B cell (primary cell): ENCODE measurements at regions not wholly inside any gene's neighbourhood (a gene's known extent, or its start where the extent isn't known, plus 50 kb on each side); places are given as distances from the start of the nearest gene placed in this dataset.
A peak's percentile ranks its signal among the peaks of the same experiment; 100 is the strongest.

ENCODE experiments used
- ATAC-seq: fragments of 200-7000 bp; cut with Tn5 transposase; one replicate; pipeline ENCODE4 v1.10.0; 2021; ENCODE audit warnings: low read depth, mild to moderate bottlenecking, moderate number of reproducible peaks, moderate library complexity
- CTCF ChIA-PET: fragments of 350-600 bp; sonication (Branson Sonifier 250); formaldehyde crosslinking; loops from one replicate; lab custom pipeline; 2021; ENCODE audit warnings: antibody characterized with exemption, inconsistent platforms; lab: Charles Lee
- POLR2A ChIA-PET: fragments of 350-600 bp; sonication (Branson Sonifier 250); formaldehyde crosslinking; loops from one replicate; lab custom pipeline; 2021; ENCODE audit warnings: antibody characterized with exemption; lab: Charles Lee
- DNase-seq: peaks from one replicate; pipeline ENCODE4 v3.0.0; 2013
- H2AFZ ChIP-seq: 2 replicates; pipeline ENCODE4 v1.6.1; 2012; ENCODE audit warnings: mild to moderate bottlenecking, low read depth, low read length; ENCODE audit not compliant: insufficient read depth, poor library complexity, severe bottlenecking
- H3K27ac ChIP-seq, 2 donors: 1 replicate in 1 of 2; 2 replicates in 1 of 2; pipeline ENCODE4 v1.5.1; 2012 to 2013; ENCODE audit warnings: low read length in 2 of 2, mild to moderate bottlenecking in 2 of 2, moderate library complexity in 1 of 2
- H3K27me3 ChIP-seq, 4 experiments: fragments of 200-600 bp in 1 of 4; sonication (generic) in 1 of 4; replicated peaks in 1 of 4; 1 replicate in 2 of 4; 2 replicates in 2 of 4; pipeline versions ENCODE4 v1.6.1 to v1.7.0; 2013 to 2016; ENCODE audit warnings: low read length in 3 of 4, mild to moderate bottlenecking in 2 of 4, mixed read lengths in 1 of 4, moderate library complexity in 1 of 4; ENCODE audit not compliant: insufficient read depth in 4 of 4, control insufficient read depth in 3 of 4; ENCODE audit errors: control extremely low read depth in 1 of 4
- H3K36me3 ChIP-seq, 2 experiments: replicated peaks in 1 of 2; 1 replicate in 1 of 2; 2 replicates in 1 of 2; pipeline versions ENCODE4 v1.6.1 to v1.7.1; 2013; ENCODE audit warnings: low read length in 1 of 2; ENCODE audit not compliant: insufficient read depth in 2 of 2, control insufficient read depth in 1 of 2; ENCODE audit errors: control extremely low read depth in 1 of 2, extremely low read depth in 1 of 2
- H3K4me1 ChIP-seq, 2 donors: fragments of 200-600 bp in 1 of 2; sonication (generic) in 1 of 2; 1 replicate in 1 of 2; 2 replicates in 1 of 2; pipeline versions ENCODE4 v1.5.1 to v1.6.1; 2013 to 2017; ENCODE audit warnings: low read length in 2 of 2; ENCODE audit not compliant: control insufficient read depth in 2 of 2, insufficient read depth in 2 of 2
- H3K4me2 ChIP-seq: replicated peaks from 2 replicates; pipeline ENCODE3; 2012; ENCODE audit warnings: mild to moderate bottlenecking, low read depth, low read length; ENCODE audit not compliant: poor library complexity, severe bottlenecking
- H3K4me3 ChIP-seq, 5 experiments: fragments of 200-600 bp in 1 of 5; sonication (generic) in 1 of 5; 1 replicate in 3 of 5; 2 replicates in 2 of 5; pipeline versions ENCODE4 v1.5.1 to v1.7.0; 2011 to 2016; ENCODE audit warnings: low read length in 4 of 5, mild to moderate bottlenecking in 4 of 5, low read depth in 2 of 5, control low read depth in 1 of 5, moderate library complexity in 1 of 5; ENCODE audit not compliant: insufficient read depth in 1 of 5; ENCODE audit errors: control extremely low read depth in 1 of 5, extremely low read depth in 1 of 5
- H3K79me2 ChIP-seq: fragments of 200-600 bp; sonication (generic); one replicate; pipeline ENCODE4 v1.6.0; 2016; ENCODE audit warnings: low read length; ENCODE audit not compliant: control insufficient read depth, insufficient read depth
- H3K9ac ChIP-seq: fragments of 200-600 bp; sonication (generic); 2 replicates; pipeline ENCODE4 v1.6.1; 2017; ENCODE audit warnings: mild to moderate bottlenecking, low read length, moderate library complexity
- H3K9me3 ChIP-seq, 3 donors: one replicate each; pipeline versions ENCODE4 v1.6.1 to v1.7.1; 2013; ENCODE audit warnings: low read length in 2 of 3; ENCODE audit not compliant: control insufficient read depth in 2 of 3, insufficient read depth in 1 of 3; ENCODE audit errors: control extremely low read depth in 1 of 3
- H4K20me1 ChIP-seq: 2 replicates; pipeline ENCODE4 v1.6.0; 2012; ENCODE audit warnings: mild to moderate bottlenecking, low read length; ENCODE audit not compliant: insufficient read depth, control insufficient read depth, poor library complexity, severe bottlenecking
- H3K27ac Mint-ChIP-seq: one replicate; pipeline ENCODE4 v1.8.0; 2021; ENCODE audit warnings: mixed read lengths
- H3K27me3 Mint-ChIP-seq: one replicate; pipeline ENCODE4 v1.8.0; 2021; ENCODE audit warnings: mixed read lengths
- H3K4me1 Mint-ChIP-seq: one replicate; pipeline ENCODE4 v1.8.0; 2021; ENCODE audit warnings: mixed read lengths
- H3K4me3 Mint-ChIP-seq: one replicate; pipeline ENCODE4 v1.8.0; 2021; ENCODE audit warnings: mixed read lengths
- H3K9me3 Mint-ChIP-seq: one replicate; pipeline ENCODE4 v1.8.0; 2022; ENCODE audit warnings: mixed read lengths; ENCODE audit not compliant: insufficient read depth
- EZH2 ChIP-seq: IDR thresholded peaks from 2 replicates; pipeline ENCODE4 v1.6.1; 2012; ENCODE audit warnings: borderline replicate concordance, low read depth, mild to moderate bottlenecking, moderate library complexity, low read length; ENCODE audit not compliant: insufficient read depth, poor library complexity, severe bottlenecking
- WGBS: methylation state at CpG from one replicate; pipeline ENCODE4 v1.1.5; 2013; ENCODE audit warnings: missing lambda C conversion rate; ENCODE audit not compliant: insufficient coverage; 5-methylcytosine and 5-hydroxymethylcytosine counted together
- intact Hi-C: fragments of 100-400 bp; cut with micrococcal nuclease; formaldehyde crosslinking; loops from one replicate; pipeline ENCODE4 v1.10.0; 2022
- TF ChIP-seq, protein P1 (sequence below): fragments of 200-600 bp; IDR thresholded peaks from one replicate; pipeline ENCODE4 v1.8.0; 2022; ENCODE audit warnings: antibody characterized with exemption, mild to moderate bottlenecking

DNA sequence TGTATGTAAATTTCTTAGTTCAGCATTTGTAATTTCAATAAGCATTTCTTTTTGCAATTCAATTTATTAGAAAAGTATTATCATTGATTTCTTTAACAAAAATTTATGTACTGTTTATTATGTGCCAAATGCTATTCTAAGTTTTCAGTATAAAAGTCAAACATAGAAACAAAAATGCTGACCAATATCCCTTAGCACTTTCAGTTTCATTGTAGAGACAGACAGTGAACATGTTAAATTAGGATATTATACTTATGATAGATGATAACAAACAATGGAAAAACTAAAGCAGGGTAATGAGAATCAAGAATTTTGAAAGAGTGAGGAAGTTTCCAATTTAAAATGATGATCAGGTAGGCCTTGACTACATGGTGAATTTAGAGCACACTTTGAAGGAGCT lies 1106.0 kb downstream of the TAF11L14 start:
- ChIA-PET POLR2A (no interaction called here), CTCF (no interaction called here)
- Mint-ChIP-seq H3K27ac (no peak overlapping the region), H3K4me1 (peaks cover 47% of the 10 kb centered on the region), H3K4me3 (peak overlapping the region; percentile 4), H3K27me3 (no peaks in the 10 kb centered on the region), H3K9me3 (no peaks in the 10 kb centered on the region)
- DNase-seq = no peak
- no peak for ATAC-seq
- intact Hi-C loops = no loop called here
- Histone ChIP-seq H4K20me1 (peaks cover 4% of the 10 kb centered on the region), H2AFZ (no peak overlapping the region), H3K4me2 (no peak overlapping the region), H3K9ac (no peak overlapping the region), H3K9me3 (no peaks in the 10 kb centered on the region), H3K4me1 (peaks cover 34 to 43% of the 10 kb centered on the region in 2 donors), H3K4me3 (no peak overlapping the region), H3K79me2 (peaks cover 73% of the 10 kb centered on the region), H3K27me3 (no peaks in the 10 kb centered on the region), H3K36me3 (peaks cover 0 to 6% of the 10 kb centered on the region in 2 experiments), H3K27ac (no peak overlapping the region)
- TF ChIP-seq, protein P1, sequence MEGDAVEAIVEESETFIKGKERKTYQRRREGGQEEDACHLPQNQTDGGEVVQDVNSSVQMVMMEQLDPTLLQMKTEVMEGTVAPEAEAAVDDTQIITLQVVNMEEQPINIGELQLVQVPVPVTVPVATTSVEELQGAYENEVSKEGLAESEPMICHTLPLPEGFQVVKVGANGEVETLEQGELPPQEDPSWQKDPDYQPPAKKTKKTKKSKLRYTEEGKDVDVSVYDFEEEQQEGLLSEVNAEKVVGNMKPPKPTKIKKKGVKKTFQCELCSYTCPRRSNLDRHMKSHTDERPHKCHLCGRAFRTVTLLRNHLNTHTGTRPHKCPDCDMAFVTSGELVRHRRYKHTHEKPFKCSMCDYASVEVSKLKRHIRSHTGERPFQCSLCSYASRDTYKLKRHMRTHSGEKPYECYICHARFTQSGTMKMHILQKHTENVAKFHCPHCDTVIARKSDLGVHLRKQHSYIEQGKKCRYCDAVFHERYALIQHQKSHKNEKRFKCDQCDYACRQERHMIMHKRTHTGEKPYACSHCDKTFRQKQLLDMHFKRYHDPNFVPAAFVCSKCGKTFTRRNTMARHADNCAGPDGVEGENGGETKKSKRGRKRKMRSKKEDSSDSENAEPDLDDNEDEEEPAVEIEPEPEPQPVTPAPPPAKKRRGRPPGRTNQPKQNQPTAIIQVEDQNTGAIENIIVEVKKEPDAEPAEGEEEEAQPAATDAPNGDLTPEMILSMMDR = no peak
- no peak for TF ChIP-seq EZH2

DNA sequence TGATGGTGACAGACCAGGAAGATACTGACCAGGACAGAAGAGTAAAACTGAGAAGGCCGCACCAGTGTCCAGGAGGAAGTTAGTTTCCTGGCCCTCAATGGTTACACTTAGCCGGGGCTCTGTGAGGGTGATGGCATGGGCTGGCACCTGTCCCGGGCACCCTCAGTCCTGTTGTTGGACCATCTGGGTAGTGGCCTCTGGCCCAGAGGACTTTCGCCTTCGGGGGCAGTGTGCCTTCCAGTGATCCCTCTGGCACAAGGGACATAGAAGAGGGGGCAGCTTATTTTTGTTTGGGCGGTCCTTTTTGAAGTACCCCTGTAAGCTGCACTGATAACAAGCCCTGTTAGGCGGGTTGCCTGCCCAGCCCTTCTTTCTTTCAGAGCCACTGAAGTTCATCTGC lies 1108.6 kb downstream of the TAF11L14 start:
- H3K9me3 ChIP-seq = no peaks in the 10 kb centered on the region
- Mint-ChIP-seq H3K4me3 (peak overlapping the region; percentile 10), H3K27ac (peak overlapping the region; percentile 10), H3K27me3 (no peaks in the 10 kb centered on the region), H3K4me1 (peaks cover 69% of the 10 kb centered on the region), H3K9me3 (no peaks in the 10 kb centered on the region)
- peaks cover 63% of the 10 kb centered on the region for H3K79me2 ChIP-seq
- WGBS = 91% methylated on average over 6 of the region's 7 CpGs
- peaks cover 4% of the 10 kb centered on the region for H4K20me1 ChIP-seq
- H3K4me2 ChIP-seq = peak overlapping the region; percentile 24
- CTCF ChIA-PET = no interaction called here
- no peak overlapping the region for H3K9ac ChIP-seq
- no peak overlapping the region for H3K27ac ChIP-seq
- no peaks in the 10 kb centered on the region for H3K27me3 ChIP-seq
- ATAC-seq (no peak), DNase-seq (no peak)
- peaks cover 50 to 56% of the 10 kb centered on the region in 2 donors for H3K4me1 ChIP-seq
- no peak overlapping the region for H3K4me3 ChIP-seq
- H2AFZ ChIP-seq = no peak overlapping the region
- POLR2A ChIA-PET = no interaction called here
- TF ChIP-seq EZH2 = no peak
- intact Hi-C loops = no loop called here
- H3K36me3 ChIP-seq = peaks cover 0 to 6% of the 10 kb centered on the region in 2 experiments
